HG02885 (cell line): ENCODE measurements at regions not wholly inside any gene's neighbourhood (a gene's known extent, or its start where the extent isn't known, plus 50 kb on each side); places are given as distances from the start of the nearest gene placed in this dataset.

Source experiments
- ATAC-seq: cut with Tn5 transposase; IDR thresholded peaks from one replicate; pipeline ENCODE4 v1.9.1; 2021; ENCODE audit warnings: mild to moderate bottlenecking; ENCODE audit not compliant: unreplicated experiment, poor library complexity

- no peak for ATAC-seq
Observed at GRCh38 chr10:7479861-7480598, 69.2 kb upstream of the SFMBT2 start.

- ATAC-seq = peak; percentile 29
Observed at GRCh38 chr10:7478727-7479457, 68.1 kb upstream of the SFMBT2 start.

- ATAC-seq = no peak
Observed at GRCh38 chr10:7477538-7478334, 66.9 kb upstream of the SFMBT2 start.

GRCh38 chr10:7475939-7476338 is 65.1 kb upstream of the SFMBT2 start:
- no peak for ATAC-seq

GRCh38 chr10:7475046-7475911 is 64.4 kb upstream of the SFMBT2 start:
- no peak for ATAC-seq

- no peak for ATAC-seq
Observed at GRCh38 chr10:7474388-7474787, 63.6 kb upstream of the SFMBT2 start.

- ATAC-seq = no peak
Observed at GRCh38 chr10:7473474-7473873, 62.6 kb upstream of the SFMBT2 start.

GRCh38 chr10:7471720-7472367 is 61.0 kb upstream of the SFMBT2 start:
- ATAC-seq = peak; percentile 88

- no peak for ATAC-seq
Observed at GRCh38 chr10:7470371-7470770, 59.5 kb upstream of the SFMBT2 start.

GRCh38 chr10:7467031-7467667 is 56.3 kb upstream of the SFMBT2 start:
- ATAC-seq = no peak

- ATAC-seq = no peak
Observed at GRCh38 chr10:7464691-7465090, 53.9 kb upstream of the SFMBT2 start.
